ENCODE measurements at regions not wholly inside any gene's neighbourhood (a gene's known extent, or its start where the extent isn't known, plus 50 kb on each side); places are given as distances from the start of the nearest gene placed in this dataset.

GRCh38 chr13:50220938-50221337 lies 205.7 kb downstream of the KCNRG start:
- POLR2A ChIA-PET, result no interaction called here
- no peak overlapping the region for H3K4me3 Mint-ChIP-seq
- intact Hi-C loops (cut with micrococcal nuclease), result no loop called here

GRCh38 chr13:50222569-50223332 lies 207.5 kb downstream of the KCNRG start:
- intact Hi-C loops (cut with micrococcal nuclease), result no loop called here
- peaks cover 42% of the 10 kb centered on the region for H3K4me1 Mint-ChIP-seq (ENCODE audit: low read depth)

More at GRCh38 chr13:50220938-50221337, 205.7 kb downstream of the KCNRG start:
- CTCF ChIA-PET, result no interaction called here
- Mint-ChIP-seq H3K27me3 (peaks cover 15% of the 10 kb centered on the region), H3K9me3 (peaks cover 9% of the 10 kb centered on the region), H3K4me1 (ENCODE audit: low read depth) (peaks cover 25% of the 10 kb centered on the region), H3K36me3 (ENCODE audit: low read depth) (no peaks in the 10 kb centered on the region), H3K27ac (no peak overlapping the region)
- no peak for TF ChIP-seq CTCF (IDR thresholded peaks at IDR 0.05)
- no peak for ATAC-seq
- no peak for DNase-seq

GRCh38 chr13:50224534-50224933 lies 209.3 kb downstream of the KCNRG start:
- Mint-ChIP-seq H3K27ac (no peak overlapping the region), H3K4me1 (ENCODE audit: low read depth) (peaks cover 51% of the 10 kb centered on the region), H3K4me3 (no peak overlapping the region), H3K36me3 (ENCODE audit: low read depth) (no peaks in the 10 kb centered on the region), H3K27me3 (peaks cover 12% of the 10 kb centered on the region), H3K9me3 (no peaks in the 10 kb centered on the region)
- ATAC-seq (peak; percentile 75), DNase-seq (peak; percentile 66)
- TF ChIP-seq CTCF (IDR thresholded peaks at IDR 0.05), result no peak
- intact Hi-C loops (cut with micrococcal nuclease), result no loop called here
- ChIA-PET CTCF (interaction anchor here (0.9 to 1.6 kb wide), 5 partner anchors 9 to 687 kb away, joined by 3 to 4 read pairs (median 3); no protein-coding TSS in a partner anchor), POLR2A (interaction anchor here (0.9 to 3.6 kb wide), 5 partner anchors 12 to 288 kb away, joined by 3 to 12 read pairs (median 4); partner anchors contain the start of gene SPRYD7)

More at GRCh38 chr13:50222569-50223332, 207.5 kb downstream of the KCNRG start:
- H3K27me3 Mint-ChIP-seq, result peaks cover 15% of the 10 kb centered on the region
- no peaks in the 10 kb centered on the region for H3K36me3 Mint-ChIP-seq (ENCODE audit: low read depth)
- DNase-seq (peak; percentile 24), ATAC-seq (peak; percentile 12)
- CTCF ChIA-PET, result no interaction called here
- H3K9me3 Mint-ChIP-seq, result no peaks in the 10 kb centered on the region
- H3K4me3 Mint-ChIP-seq, result peak overlapping the region; percentile 6
- TF ChIP-seq CTCF (IDR thresholded peaks at IDR 0.05), result no peak
- POLR2A ChIA-PET, result interaction anchor here (0.6 to 1.4 kb wide), 4 partner anchors 11 to 141 kb away, joined by 3 to 5 read pairs (median 3); no protein-coding TSS in a partner anchor
- no peak overlapping the region for H3K27ac Mint-ChIP-seq

- H3K27ac Mint-ChIP-seq, result no peak overlapping the region
- ChIA-PET POLR2A (interaction anchor here (0.8 to 3.6 kb wide), 8 partner anchors 11 to 289 kb away, joined by 3 to 12 read pairs (median 3); partner anchors contain the start of gene SPRYD7), CTCF (interaction anchor here (1.1 to 1.6 kb wide), 6 partner anchors 9 to 249 kb away, joined by 3 to 4 read pairs (median 3); no protein-coding TSS in a partner anchor)
- H3K4me3 Mint-ChIP-seq, result no peak overlapping the region
- peaks cover 12% of the 10 kb centered on the region for H3K27me3 Mint-ChIP-seq
- peaks cover 59% of the 10 kb centered on the region for H3K4me1 Mint-ChIP-seq (ENCODE audit: low read depth)
- no peak for TF ChIP-seq CTCF (IDR thresholded peaks at IDR 0.05)
- no peaks in the 10 kb centered on the region for H3K36me3 Mint-ChIP-seq (ENCODE audit: low read depth)
- no peaks in the 10 kb centered on the region for H3K9me3 Mint-ChIP-seq
- DNase-seq, result no peak
- ATAC-seq, result no peak
- intact Hi-C loops (cut with micrococcal nuclease), result no loop called here
Measured at GRCh38 chr13:50225193-50226155, 210.2 kb downstream of the KCNRG start.
